Skeletal muscle satellite cell (primary cell): ENCODE measurements at regions not wholly inside any gene's neighbourhood (a gene's known extent, or its start where the extent isn't known, plus 50 kb on each side); places are given as distances from the start of the nearest gene placed in this dataset.
"Not testable (repeated sequence)": the region's sequence is repeated elsewhere in the genome, so short reads cannot be mapped to it uniquely, and the experiment has no call there.

Experiments
- H3K27me3 ChIP-seq: 2 replicates; pipeline ENCODE4 v1.7.0; 2013; ENCODE audit warnings: low read length; ENCODE audit not compliant: control insufficient read depth, insufficient read depth
- H3K36me3 ChIP-seq: 2 replicates; pipeline ENCODE4 v1.7.0; 2013; ENCODE audit warnings: mild to moderate bottlenecking, control low read depth, low read length; ENCODE audit not compliant: insufficient read depth
- H3K4me1 ChIP-seq: 2 replicates; pipeline ENCODE4 v1.7.0; 2013; ENCODE audit warnings: low read length; ENCODE audit not compliant: control insufficient read depth, insufficient read depth
- H3K4me2 ChIP-seq: 2 replicates; pipeline ENCODE4 v1.7.0; 2013; ENCODE audit warnings: mild to moderate bottlenecking, low read length
- H3K4me3 ChIP-seq: 2 replicates; pipeline ENCODE4 v1.7.0; 2013; ENCODE audit warnings: low read length
- H3K9ac ChIP-seq: 2 replicates; pipeline ENCODE4 v1.7.0; 2013; ENCODE audit warnings: mild to moderate bottlenecking, low read depth, low read length, moderate library complexity
- H3K9me3 ChIP-seq: replicated peaks from 2 replicates; pipeline ENCODE4 v1.7.0; 2013; ENCODE audit warnings: mild to moderate bottlenecking, control low read depth, low read length

GRCh38 chr4:189124149-189124758, 816.4 kb upstream of the FRG1 start:
- no peak overlapping the region for H3K9ac ChIP-seq
- H3K36me3 ChIP-seq = no peaks in the 10 kb centered on the region
- no peaks in the 10 kb centered on the region for H3K9me3 ChIP-seq
- no peak overlapping the region for H3K4me2 ChIP-seq
- H3K27me3 ChIP-seq = no peaks in the 10 kb centered on the region
- no peaks in the 10 kb centered on the region for H3K4me1 ChIP-seq
- H3K4me3 ChIP-seq = no peak overlapping the region

DNA sequence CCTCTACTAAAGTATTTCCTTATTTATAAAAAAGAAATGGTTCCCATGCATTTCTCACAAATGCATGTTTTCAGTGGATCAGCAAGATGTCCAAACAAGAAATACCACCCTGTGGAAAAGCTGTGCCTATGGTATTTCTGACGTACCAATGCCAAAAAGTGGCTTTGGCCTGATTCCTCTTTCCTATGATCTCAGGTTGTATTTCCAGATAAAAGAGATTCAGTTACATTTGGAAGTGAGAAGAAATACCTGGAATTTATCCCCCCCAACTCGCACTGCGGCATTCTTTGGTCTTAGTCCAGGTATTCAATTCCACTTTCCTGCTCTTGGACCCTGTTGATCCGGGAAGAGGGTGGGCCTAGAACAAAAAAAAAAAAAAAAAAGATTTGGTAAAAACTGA, 815.9 kb upstream of the FRG1 start:
- no peaks in the 10 kb centered on the region for H3K4me1 ChIP-seq
- no peaks in the 10 kb centered on the region for H3K9me3 ChIP-seq
- H3K4me2 ChIP-seq = no peak overlapping the region
- H3K27me3 ChIP-seq = no peaks in the 10 kb centered on the region
- no peaks in the 10 kb centered on the region for H3K36me3 ChIP-seq
- no peak overlapping the region for H3K4me3 ChIP-seq
- H3K9ac ChIP-seq = no peak overlapping the region

GRCh38 chr4:189126040-189126439, 814.6 kb upstream of the FRG1 start:
- peaks cover 3% of the 10 kb centered on the region for H3K9me3 ChIP-seq
- H3K4me3 ChIP-seq = no peak overlapping the region
- H3K4me1 ChIP-seq = no peaks in the 10 kb centered on the region
- no peak overlapping the region for H3K9ac ChIP-seq
- no peaks in the 10 kb centered on the region for H3K27me3 ChIP-seq
- H3K36me3 ChIP-seq = no peaks in the 10 kb centered on the region
- H3K4me2 ChIP-seq = no peak overlapping the region

GRCh38 chr4:189128341-189128740, 812.3 kb upstream of the FRG1 start:
- H3K4me3 ChIP-seq = no peak overlapping the region
- no peaks in the 10 kb centered on the region for H3K27me3 ChIP-seq
- H3K36me3 ChIP-seq = no peaks in the 10 kb centered on the region
- peaks cover 11% of the 10 kb centered on the region for H3K9me3 ChIP-seq
- no peak overlapping the region for H3K9ac ChIP-seq
- no peak overlapping the region for H3K4me2 ChIP-seq
- H3K4me1 ChIP-seq = no peaks in the 10 kb centered on the region

DNA sequence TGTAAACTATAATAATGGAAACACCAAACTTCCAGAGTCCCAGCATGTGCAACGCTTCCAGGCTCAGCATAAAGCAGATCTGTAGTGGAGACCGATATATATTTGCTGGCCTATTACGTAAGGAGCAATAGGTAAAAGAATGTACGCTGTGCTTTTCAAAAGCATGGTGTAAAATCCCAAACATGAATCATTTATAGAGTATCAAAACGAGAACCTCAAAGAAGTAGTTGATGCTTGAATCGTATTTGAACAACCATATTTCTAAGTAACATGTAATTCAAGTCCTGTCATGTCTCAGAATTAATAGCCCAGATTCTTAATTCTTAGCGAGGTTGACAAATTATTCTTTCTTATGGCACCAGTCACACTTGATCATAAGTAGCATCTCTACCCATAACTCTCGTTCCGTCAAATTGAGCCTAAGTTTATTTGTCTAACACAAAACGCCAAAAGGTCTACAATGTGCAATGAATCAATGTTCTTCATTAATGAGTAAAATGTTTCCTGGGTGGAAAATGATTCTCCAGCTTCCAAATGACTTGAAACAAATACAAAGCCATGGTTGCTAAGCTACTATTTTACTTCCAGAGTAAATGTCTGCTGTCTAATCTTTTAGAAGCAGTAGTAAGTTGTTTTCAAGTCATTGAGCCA, 811.5 kb upstream of the FRG1 start:
- H3K4me3 ChIP-seq = no peak overlapping the region
- no peaks in the 10 kb centered on the region for H3K27me3 ChIP-seq
- H3K4me2 ChIP-seq = no peak overlapping the region
- no peaks in the 10 kb centered on the region for H3K36me3 ChIP-seq
- no peaks in the 10 kb centered on the region for H3K4me1 ChIP-seq
- H3K9ac ChIP-seq = no peak overlapping the region
- H3K9me3 ChIP-seq = peaks cover 11% of the 10 kb centered on the region

DNA sequence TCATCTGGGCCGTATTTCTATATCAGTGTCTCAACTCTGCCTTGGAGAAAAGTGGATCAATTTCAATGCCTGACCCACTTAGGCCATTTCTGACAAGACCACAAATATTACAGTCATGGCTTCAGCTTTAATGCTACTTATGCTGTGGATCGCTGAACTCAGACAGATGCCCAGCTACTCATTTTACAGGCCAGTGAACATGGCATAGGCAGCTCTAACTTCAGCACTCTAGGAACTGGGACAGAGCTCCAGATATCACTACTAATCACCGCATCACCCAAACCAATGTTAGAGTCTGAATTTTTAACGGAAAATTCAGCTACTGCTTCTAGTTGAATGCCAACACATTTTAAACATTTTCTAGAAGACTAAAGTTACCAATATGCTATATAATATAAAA, 809.6 kb upstream of the FRG1 start:
- Histone ChIP-seq H3K9ac (no peak overlapping the region), H3K4me2 (no peak overlapping the region), H3K4me1 (no peaks in the 10 kb centered on the region), H3K36me3 (no peaks in the 10 kb centered on the region), H3K27me3 (no peaks in the 10 kb centered on the region), H3K9me3 (peaks cover 11% of the 10 kb centered on the region), H3K4me3 (no peak overlapping the region)

DNA sequence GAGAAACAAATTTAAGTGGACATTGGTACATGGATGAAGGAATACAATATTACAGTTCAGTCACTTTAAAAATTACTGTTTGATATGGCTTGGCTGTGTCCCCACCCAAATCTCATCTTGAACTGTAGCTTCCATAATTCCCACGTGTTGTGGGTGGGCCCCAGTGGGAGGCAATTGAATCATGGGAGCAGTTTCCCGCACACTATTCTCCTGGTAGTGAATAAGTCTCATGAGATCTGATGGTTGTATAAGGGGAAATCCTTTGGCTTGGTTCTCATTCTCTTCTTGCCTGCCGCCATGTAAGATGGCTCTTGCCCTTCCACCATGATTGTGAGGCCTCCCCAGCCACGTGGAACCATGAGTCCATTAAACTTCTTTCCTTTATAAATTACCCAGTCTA, 804.2 kb upstream of the FRG1 start:
- H3K36me3 ChIP-seq = no peaks in the 10 kb centered on the region
- no peak overlapping the region for H3K9ac ChIP-seq
- no peak overlapping the region for H3K4me3 ChIP-seq
- H3K9me3 ChIP-seq = peaks cover 8% of the 10 kb centered on the region
- H3K4me1 ChIP-seq = no peaks in the 10 kb centered on the region
- H3K27me3 ChIP-seq = no peaks in the 10 kb centered on the region
- no peak overlapping the region for H3K4me2 ChIP-seq

DNA sequence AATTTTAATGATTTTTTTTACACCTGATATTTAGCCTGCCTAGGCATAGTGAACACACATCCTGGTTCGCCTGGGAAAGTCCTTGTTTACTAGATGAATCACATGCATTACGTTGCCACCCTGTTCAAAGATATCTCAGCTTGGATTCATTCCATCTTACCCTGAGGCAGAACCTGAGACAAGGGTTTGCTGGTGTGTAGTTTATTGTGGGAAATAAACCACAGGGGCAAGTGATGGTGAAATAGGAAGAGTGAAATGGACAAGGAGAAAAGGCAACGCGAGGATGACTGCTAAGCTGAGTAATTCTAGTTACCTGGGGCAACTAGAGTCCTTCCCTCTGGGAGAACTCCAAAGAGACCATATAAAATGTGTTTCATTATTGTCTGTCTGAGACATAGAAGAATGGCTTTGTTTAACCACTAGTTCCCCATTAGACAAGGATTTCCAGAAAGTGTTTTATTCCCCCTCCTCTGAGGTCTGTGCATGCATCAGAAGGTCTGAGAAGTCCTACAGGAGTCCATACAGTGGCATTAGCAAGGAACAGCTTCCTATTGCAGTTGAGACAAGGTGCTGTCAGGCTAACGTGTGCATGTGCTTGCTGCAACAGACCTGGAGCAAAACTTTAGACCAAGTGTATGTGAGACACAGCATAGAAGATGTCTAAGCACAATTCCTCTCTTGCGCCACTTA, 797.3 kb upstream of the FRG1 start:
- no peaks in the 10 kb centered on the region for H3K36me3 ChIP-seq
- H3K4me3 ChIP-seq = no peak overlapping the region
- H3K4me2 ChIP-seq = no peak overlapping the region
- no peak overlapping the region for H3K9ac ChIP-seq
- H3K9me3 ChIP-seq = peaks cover 4% of the 10 kb centered on the region
- no peaks in the 10 kb centered on the region for H3K4me1 ChIP-seq
- no peaks in the 10 kb centered on the region for H3K27me3 ChIP-seq

DNA sequence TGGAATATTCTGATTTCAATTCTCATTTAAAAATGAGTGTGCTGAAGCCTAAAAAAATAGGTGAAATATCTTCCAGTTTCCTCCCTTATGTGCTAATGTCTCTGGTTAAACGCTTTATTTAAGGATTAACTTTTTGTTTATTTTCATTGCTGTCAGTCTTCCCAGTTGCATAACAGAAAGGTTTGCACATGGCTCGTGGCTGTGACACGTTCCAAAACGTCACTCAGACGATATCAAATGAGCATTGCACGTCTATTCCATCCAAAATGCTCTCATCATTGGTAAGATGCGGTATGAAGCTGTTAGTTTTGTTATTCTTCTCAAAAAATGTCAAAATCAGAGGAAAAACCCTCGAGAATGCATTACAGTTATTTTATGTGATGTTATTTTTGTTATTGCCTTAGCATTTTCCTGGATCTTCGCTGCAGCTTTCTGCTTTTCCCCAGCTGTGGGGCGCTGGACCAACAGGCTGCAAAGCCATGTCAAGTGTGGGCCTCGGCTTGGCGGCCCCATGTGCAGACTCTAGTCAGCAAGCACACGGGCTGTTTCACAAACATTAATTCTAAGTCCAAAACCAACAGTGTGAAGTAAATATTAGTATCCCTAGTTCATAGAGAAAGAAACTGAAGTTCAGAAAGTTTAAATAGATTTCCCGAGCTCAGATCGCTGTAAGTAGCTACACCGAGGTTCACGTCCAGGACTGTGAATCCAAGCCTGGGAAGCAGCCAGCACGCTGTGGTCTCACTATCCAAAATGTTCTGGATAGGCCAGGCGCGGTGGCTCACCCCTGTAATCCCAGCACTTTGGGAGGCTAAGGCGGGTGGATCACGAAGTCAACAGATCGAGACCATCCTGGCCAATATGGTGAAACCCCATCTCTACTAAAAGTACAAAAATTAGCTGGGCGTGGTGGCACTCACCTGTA, 793.4 kb upstream of the FRG1 start:
- Histone ChIP-seq H3K9ac (no peak overlapping the region), H3K4me1 (no peaks in the 10 kb centered on the region), H3K4me3 (no peak overlapping the region), H3K36me3 (no peaks in the 10 kb centered on the region), H3K9me3 (peaks cover 4% of the 10 kb centered on the region), H3K27me3 (no peaks in the 10 kb centered on the region), H3K4me2 (no peak overlapping the region)

GRCh38 chr4:189155083-189155482, 785.6 kb upstream of the FRG1 start:
- not testable (repeated sequence) for H3K36me3 ChIP-seq, H3K4me3 ChIP-seq, H3K4me1 ChIP-seq, H3K9me3 ChIP-seq, H3K9ac ChIP-seq, H3K27me3 ChIP-seq, H3K4me2 ChIP-seq

- H3K4me2 ChIP-seq = no peak overlapping the region
- H3K9me3 ChIP-seq = peaks cover 4% of the 10 kb centered on the region
- no peak overlapping the region for H3K4me3 ChIP-seq
- H3K36me3 ChIP-seq = no peaks in the 10 kb centered on the region
- no peak overlapping the region for H3K9ac ChIP-seq
- H3K4me1 ChIP-seq = no peaks in the 10 kb centered on the region
- no peaks in the 10 kb centered on the region for H3K27me3 ChIP-seq
Observed at GRCh38 chr4:189162073-189162789, 778.4 kb upstream of the FRG1 start.
